ENCODE measurements at regions not wholly inside any gene's neighbourhood (a gene's known extent, or its start where the extent isn't known, plus 50 kb on each side); places are given as distances from the start of the nearest gene placed in this dataset.

DNA sequence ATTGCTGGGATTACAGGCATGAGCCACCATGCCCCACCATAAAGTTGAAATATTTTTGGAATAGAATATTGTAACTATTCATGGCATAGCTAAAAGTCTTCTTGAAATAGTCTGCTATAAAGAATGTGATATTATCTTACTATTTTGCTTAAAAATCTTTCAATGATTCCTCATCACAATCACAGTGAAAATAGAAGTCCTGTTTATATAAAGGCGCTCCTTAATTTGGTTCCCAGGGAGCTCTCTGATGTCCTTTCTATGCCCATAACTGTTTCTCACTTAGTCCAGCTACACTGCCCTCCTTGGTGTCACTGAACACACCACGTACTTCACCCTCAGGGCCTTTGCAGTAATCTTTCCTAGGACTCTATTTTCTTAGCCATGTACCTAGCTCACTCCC, 331.7 kb upstream of the GIMD1 start (continued):
- TF ChIP-seq, protein P1, sequence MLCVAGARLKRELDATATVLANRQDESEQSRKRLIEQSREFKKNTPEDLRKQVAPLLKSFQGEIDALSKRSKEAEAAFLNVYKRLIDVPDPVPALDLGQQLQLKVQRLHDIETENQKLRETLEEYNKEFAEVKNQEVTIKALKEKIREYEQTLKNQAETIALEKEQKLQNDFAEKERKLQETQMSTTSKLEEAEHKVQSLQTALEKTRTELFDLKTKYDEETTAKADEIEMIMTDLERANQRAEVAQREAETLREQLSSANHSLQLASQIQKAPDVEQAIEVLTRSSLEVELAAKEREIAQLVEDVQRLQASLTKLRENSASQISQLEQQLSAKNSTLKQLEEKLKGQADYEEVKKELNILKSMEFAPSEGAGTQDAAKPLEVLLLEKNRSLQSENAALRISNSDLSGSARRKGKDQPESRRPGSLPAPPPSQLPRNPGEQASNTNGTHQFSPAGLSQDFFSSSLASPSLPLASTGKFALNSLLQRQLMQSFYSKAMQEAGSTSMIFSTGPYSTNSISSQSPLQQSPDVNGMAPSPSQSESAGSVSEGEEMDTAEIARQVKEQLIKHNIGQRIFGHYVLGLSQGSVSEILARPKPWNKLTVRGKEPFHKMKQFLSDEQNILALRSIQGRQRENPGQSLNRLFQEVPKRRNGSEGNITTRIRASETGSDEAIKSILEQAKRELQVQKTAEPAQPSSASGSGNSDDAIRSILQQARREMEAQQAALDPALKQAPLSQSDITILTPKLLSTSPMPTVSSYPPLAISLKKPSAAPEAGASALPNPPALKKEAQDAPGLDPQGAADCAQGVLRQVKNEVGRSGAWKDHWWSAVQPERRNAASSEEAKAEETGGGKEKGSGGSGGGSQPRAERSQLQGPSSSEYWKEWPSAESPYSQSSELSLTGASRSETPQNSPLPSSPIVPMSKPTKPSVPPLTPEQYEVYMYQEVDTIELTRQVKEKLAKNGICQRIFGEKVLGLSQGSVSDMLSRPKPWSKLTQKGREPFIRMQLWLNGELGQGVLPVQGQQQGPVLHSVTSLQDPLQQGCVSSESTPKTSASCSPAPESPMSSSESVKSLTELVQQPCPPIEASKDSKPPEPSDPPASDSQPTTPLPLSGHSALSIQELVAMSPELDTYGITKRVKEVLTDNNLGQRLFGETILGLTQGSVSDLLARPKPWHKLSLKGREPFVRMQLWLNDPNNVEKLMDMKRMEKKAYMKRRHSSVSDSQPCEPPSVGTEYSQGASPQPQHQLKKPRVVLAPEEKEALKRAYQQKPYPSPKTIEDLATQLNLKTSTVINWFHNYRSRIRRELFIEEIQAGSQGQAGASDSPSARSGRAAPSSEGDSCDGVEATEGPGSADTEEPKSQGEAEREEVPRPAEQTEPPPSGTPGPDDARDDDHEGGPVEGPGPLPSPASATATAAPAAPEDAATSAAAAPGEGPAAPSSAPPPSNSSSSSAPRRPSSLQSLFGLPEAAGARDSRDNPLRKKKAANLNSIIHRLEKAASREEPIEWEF (IDR thresholded peaks at IDR 0.05; ENCODE audit: insufficient replicate concordance, low read depth, low read length) = no peak
- TF ChIP-seq ZNF384 (IDR thresholded peaks at IDR 0.05; ENCODE audit: borderline replicate concordance, low read depth, low read length) (no peak), MEF2B (IDR thresholded peaks at IDR 0.05; ENCODE audit: partially characterized antibody, poor library complexity, severe bottlenecking) (no peak), DPF2 (IDR thresholded peaks at IDR 0.05) (no peak), ASH2L (IDR thresholded peaks at IDR 0.05; ENCODE audit: borderline replicate concordance, low read depth) (no peak), ZBED1 (IDR thresholded peaks at IDR 0.05; ENCODE audit: borderline replicate concordance) (no peak), MTA2 (IDR thresholded peaks at IDR 0.05; ENCODE audit: low read depth) (no peak), KDM1A (IDR thresholded peaks at IDR 0.05; ENCODE audit: borderline replicate concordance) (no peak), RBBP5 (conservative IDR thresholded peaks at IDR 0.05) (no peak)
- TF ChIP-seq, protein P2, sequence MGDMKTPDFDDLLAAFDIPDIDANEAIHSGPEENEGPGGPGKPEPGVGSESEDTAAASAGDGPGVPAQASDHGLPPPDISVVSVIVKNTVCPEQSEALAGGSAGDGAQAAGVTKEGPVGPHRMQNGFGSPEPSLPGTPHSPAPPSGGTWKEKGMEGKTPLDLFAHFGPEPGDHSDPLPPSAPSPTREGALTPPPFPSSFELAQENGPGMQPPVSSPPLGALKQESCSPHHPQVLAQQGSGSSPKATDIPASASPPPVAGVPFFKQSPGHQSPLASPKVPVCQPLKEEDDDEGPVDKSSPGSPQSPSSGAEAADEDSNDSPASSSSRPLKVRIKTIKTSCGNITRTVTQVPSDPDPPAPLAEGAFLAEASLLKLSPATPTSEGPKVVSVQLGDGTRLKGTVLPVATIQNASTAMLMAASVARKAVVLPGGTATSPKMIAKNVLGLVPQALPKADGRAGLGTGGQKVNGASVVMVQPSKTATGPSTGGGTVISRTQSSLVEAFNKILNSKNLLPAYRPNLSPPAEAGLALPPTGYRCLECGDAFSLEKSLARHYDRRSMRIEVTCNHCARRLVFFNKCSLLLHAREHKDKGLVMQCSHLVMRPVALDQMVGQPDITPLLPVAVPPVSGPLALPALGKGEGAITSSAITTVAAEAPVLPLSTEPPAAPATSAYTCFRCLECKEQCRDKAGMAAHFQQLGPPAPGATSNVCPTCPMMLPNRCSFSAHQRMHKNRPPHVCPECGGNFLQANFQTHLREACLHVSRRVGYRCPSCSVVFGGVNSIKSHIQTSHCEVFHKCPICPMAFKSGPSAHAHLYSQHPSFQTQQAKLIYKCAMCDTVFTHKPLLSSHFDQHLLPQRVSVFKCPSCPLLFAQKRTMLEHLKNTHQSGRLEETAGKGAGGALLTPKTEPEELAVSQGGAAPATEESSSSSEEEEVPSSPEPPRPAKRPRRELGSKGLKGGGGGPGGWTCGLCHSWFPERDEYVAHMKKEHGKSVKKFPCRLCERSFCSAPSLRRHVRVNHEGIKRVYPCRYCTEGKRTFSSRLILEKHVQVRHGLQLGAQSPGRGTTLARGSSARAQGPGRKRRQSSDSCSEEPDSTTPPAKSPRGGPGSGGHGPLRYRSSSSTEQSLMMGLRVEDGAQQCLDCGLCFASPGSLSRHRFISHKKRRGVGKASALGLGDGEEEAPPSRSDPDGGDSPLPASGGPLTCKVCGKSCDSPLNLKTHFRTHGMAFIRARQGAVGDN (IDR thresholded peaks at IDR 0.05) = no peak
- TF ChIP-seq, protein P3, sequence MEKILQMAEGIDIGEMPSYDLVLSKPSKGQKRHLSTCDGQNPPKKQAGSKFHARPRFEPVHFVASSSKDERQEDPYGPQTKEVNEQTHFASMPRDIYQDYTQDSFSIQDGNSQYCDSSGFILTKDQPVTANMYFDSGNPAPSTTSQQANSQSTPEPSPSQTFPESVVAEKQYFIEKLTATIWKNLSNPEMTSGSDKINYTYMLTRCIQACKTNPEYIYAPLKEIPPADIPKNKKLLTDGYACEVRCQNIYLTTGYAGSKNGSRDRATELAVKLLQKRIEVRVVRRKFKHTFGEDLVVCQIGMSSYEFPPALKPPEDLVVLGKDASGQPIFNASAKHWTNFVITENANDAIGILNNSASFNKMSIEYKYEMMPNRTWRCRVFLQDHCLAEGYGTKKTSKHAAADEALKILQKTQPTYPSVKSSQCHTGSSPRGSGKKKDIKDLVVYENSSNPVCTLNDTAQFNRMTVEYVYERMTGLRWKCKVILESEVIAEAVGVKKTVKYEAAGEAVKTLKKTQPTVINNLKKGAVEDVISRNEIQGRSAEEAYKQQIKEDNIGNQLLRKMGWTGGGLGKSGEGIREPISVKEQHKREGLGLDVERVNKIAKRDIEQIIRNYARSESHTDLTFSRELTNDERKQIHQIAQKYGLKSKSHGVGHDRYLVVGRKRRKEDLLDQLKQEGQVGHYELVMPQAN (conservative IDR thresholded peaks at IDR 0.05) = no peak
